Testis (tissue), 2 donors: ENCODE measurements at regions not wholly inside any gene's neighbourhood (a gene's known extent, or its start where the extent isn't known, plus 50 kb on each side); places are given as distances from the start of the nearest gene placed in this dataset.

Experiments used
- DNase-seq: peaks from one replicate; pipeline ENCODE4 v3.0.0-alpha.2; 2019
- H3K27ac ChIP-seq, 2 donors: fragments of 200-600 bp; sonication (generic); one replicate each; pipeline ENCODE4 v1.5.1; 2019
- H3K27me3 ChIP-seq: fragments of 200-600 bp; sonication (generic); one replicate; pipeline ENCODE4 v1.5.1; 2019
- H3K36me3 ChIP-seq: fragments of 200-600 bp; sonication (generic); one replicate; pipeline ENCODE4 v1.5.1; 2017; ENCODE audit warnings: low read depth; ENCODE audit errors: missing control alignments
- H3K4me1 ChIP-seq: fragments of 200-600 bp; sonication (generic); one replicate; pipeline ENCODE4 v1.5.1; 2019
- H3K4me3 ChIP-seq, 2 donors: fragments of 200-600 bp; sonication (generic); one replicate each; pipeline ENCODE4 v1.5.1; 2017 to 2019
- H3K9me3 ChIP-seq: fragments of 200-600 bp; sonication (generic); one replicate; pipeline ENCODE4 v1.5.1; 2017
- CTCF ChIP-seq, 3 experiments: fragments of 450-650 bp in 2 of 3; fragments of 200-600 bp in 1 of 3; sonication (generic) in 1 of 3; IDR thresholded peaks; one replicate each; pipeline ENCODE4 v1.5.1; 2016 to 2019; ENCODE audit warnings: antibody characterized with exemption in 3 of 3, mild to moderate bottlenecking in 2 of 3, moderate library complexity in 1 of 3
- POLR2A ChIP-seq: fragments of 450-650 bp; IDR thresholded peaks from one replicate; pipeline ENCODE4 v1.6.1; 2017; ENCODE audit warnings: antibody characterized with exemption, mild to moderate bottlenecking, moderate library complexity
- WGBS, 2 donors: methylation state at CpG; one replicate each; pipeline ENCODE4 v1.1.5; 2018; 5-methylcytosine and 5-hydroxymethylcytosine counted together
- intact Hi-C: fragments of 100-400 bp; cut with DNase I; formaldehyde crosslinking; loops from one replicate; pipeline ENCODE4 v1.15.1; 2023; ENCODE audit warnings: low total_unique reads

GRCh38 chr4:128349921-128350320, 62.3 kb upstream of the PGRMC2 start:
- Histone ChIP-seq H3K9me3 (no peaks in the 10 kb centered on the region), H3K27ac (no peak overlapping the region), H3K4me1 (peaks cover 4% of the 10 kb centered on the region), H3K27me3 (no peaks in the 10 kb centered on the region), H3K36me3 (no peaks in the 10 kb centered on the region), H3K4me3 (no peak overlapping the region)
- TF ChIP-seq CTCF (IDR thresholded peaks at IDR 0.05) (no peak), POLR2A (no peak)
- DNase-seq = no peak
- 91 to 93% methylated on average over 4 of the region's 4 CpGs for WGBS, 2 donors
- intact Hi-C loops = no loop called here

GRCh38 chr4:128347930-128348660, 60.5 kb upstream of the PGRMC2 start:
- no peak overlapping the region for H3K4me3 ChIP-seq
- no peaks in the 10 kb centered on the region for H3K9me3 ChIP-seq
- no peaks in the 10 kb centered on the region for H3K27me3 ChIP-seq
- TF ChIP-seq POLR2A (no peak), CTCF (IDR thresholded peaks at IDR 0.05) (no peak)
- peak overlapping the region in 1 of 2 donors; percentile 4 for H3K27ac ChIP-seq
- no peaks in the 10 kb centered on the region for H3K36me3 ChIP-seq
- intact Hi-C loops = no loop called here
- peaks cover 4% of the 10 kb centered on the region for H3K4me1 ChIP-seq
- peak; percentile 51 for DNase-seq
- 67 to 68% methylated on average over 4 of the region's 4 CpGs for WGBS, 2 donors

- 74 to 75% methylated on average over 4 of the region's 4 CpGs for WGBS, 2 donors
- intact Hi-C loops = no loop called here
- Histone ChIP-seq H3K27ac (peak overlapping the region in 1 of 2 donors; percentile 28), H3K9me3 (no peaks in the 10 kb centered on the region), H3K4me1 (peaks cover 4% of the 10 kb centered on the region), H3K36me3 (no peaks in the 10 kb centered on the region), H3K4me3 (no peak overlapping the region), H3K27me3 (no peaks in the 10 kb centered on the region)
- TF ChIP-seq POLR2A (no peak), CTCF (IDR thresholded peaks at IDR 0.05) (no peak)
- no peak for DNase-seq
These were observed 59.7 kb upstream of the PGRMC2 start for GRCh38 chr4:128347175-128347868.

GRCh38 chr4:128346054-128346716, 58.6 kb upstream of the PGRMC2 start:
- no peaks in the 10 kb centered on the region for H3K36me3 ChIP-seq
- no peaks in the 10 kb centered on the region for H3K9me3 ChIP-seq
- 88 to 94% methylated on average over 3 of the region's 3 CpGs for WGBS, 2 donors
- H3K4me3 ChIP-seq = no peak overlapping the region
- H3K4me1 ChIP-seq = peaks cover 4% of the 10 kb centered on the region
- no peak overlapping the region for H3K27ac ChIP-seq
- no peak for DNase-seq
- TF ChIP-seq POLR2A = no peak
- TF ChIP-seq CTCF (IDR thresholded peaks at IDR 0.05) = no peak
- intact Hi-C loops = no loop called here
- no peaks in the 10 kb centered on the region for H3K27me3 ChIP-seq
